GM06990 (cell line): ENCODE measurements at regions not wholly inside any gene's neighbourhood (a gene's known extent, or its start where the extent isn't known, plus 50 kb on each side); places are given as distances from the start of the nearest gene placed in this dataset.

Experiments used
- DNase-seq: peaks from one replicate; pipeline ENCODE4 v3.0.0-alpha.2; 2011; ENCODE audit not compliant: insufficient read length; ENCODE audit errors: extremely low read depth
- H3K27me3 ChIP-seq: replicated peaks from 2 replicates; pipeline ENCODE4 v1.6.0; 2011; ENCODE audit warnings: low read length; ENCODE audit not compliant: control insufficient read depth, insufficient read depth
- H3K36me3 ChIP-seq: 2 replicates; pipeline ENCODE4 v1.5.1; 2011; ENCODE audit warnings: low read length; ENCODE audit not compliant: control insufficient read depth, insufficient read depth
- H3K4me3 ChIP-seq: replicated peaks from 2 replicates; pipeline ENCODE4 v1.5.1; 2011; ENCODE audit warnings: low read depth, mild to moderate bottlenecking, control low read depth, low read length
- TF ChIP-seq, protein P1 (sequence below): IDR thresholded peaks from 2 replicates; pipeline ENCODE4 v1.5.1; 2011; ENCODE audit warnings: low read length, control low read depth, mild to moderate bottlenecking, inconsistent platforms; ENCODE audit not compliant: insufficient read depth, poor library complexity, severe bottlenecking

DNA sequence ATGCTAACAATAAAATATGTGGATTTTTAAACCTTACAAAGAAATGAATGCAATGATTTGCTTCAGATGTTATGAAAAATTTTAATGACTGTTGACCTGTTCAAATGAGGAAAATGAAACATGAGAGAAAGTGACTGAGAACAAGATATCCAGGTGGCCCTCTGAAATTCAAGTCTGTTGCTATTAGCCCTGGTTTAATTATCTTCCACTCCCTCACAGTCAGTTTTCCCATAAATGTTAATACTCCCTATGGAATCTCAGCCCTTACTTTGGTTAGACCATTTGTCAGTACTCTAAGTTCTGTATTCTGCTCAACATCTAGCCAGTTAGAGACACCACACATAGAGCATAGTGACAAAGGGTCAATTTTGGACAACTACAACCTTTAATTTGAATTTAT is 327.8 kb downstream of the PDGFC start:
- H3K4me3 ChIP-seq: no peak overlapping the region
- no peaks in the 10 kb centered on the region for H3K27me3 ChIP-seq
- TF ChIP-seq, protein P1, sequence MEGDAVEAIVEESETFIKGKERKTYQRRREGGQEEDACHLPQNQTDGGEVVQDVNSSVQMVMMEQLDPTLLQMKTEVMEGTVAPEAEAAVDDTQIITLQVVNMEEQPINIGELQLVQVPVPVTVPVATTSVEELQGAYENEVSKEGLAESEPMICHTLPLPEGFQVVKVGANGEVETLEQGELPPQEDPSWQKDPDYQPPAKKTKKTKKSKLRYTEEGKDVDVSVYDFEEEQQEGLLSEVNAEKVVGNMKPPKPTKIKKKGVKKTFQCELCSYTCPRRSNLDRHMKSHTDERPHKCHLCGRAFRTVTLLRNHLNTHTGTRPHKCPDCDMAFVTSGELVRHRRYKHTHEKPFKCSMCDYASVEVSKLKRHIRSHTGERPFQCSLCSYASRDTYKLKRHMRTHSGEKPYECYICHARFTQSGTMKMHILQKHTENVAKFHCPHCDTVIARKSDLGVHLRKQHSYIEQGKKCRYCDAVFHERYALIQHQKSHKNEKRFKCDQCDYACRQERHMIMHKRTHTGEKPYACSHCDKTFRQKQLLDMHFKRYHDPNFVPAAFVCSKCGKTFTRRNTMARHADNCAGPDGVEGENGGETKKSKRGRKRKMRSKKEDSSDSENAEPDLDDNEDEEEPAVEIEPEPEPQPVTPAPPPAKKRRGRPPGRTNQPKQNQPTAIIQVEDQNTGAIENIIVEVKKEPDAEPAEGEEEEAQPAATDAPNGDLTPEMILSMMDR: no peak
- DNase-seq: no peak
- H3K36me3 ChIP-seq: no peaks in the 10 kb centered on the region

DNA sequence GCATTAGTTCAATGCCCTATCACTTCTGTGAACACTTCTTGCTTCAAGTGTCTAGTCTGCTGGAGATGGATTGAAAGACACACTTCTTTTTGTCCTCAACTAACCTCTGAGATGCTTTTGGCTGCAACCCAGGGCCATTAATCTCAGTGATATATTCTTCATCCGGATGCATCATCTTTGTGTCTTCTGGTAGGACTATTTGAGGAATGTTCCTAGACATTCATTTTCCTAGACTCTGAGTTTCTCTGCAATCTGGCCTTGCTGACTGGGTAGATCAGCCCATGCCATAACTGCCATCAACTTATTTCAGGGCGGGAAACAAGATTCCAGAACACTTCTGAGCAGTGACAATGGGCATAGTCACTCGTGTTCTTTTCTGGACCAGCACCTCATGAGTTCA is 329.4 kb downstream of the PDGFC start:
- Histone ChIP-seq H3K4me3 (no peak overlapping the region), H3K27me3 (no peaks in the 10 kb centered on the region), H3K36me3 (no peaks in the 10 kb centered on the region)
- TF ChIP-seq, protein P1: no peak
- DNase-seq: no peak

DNA sequence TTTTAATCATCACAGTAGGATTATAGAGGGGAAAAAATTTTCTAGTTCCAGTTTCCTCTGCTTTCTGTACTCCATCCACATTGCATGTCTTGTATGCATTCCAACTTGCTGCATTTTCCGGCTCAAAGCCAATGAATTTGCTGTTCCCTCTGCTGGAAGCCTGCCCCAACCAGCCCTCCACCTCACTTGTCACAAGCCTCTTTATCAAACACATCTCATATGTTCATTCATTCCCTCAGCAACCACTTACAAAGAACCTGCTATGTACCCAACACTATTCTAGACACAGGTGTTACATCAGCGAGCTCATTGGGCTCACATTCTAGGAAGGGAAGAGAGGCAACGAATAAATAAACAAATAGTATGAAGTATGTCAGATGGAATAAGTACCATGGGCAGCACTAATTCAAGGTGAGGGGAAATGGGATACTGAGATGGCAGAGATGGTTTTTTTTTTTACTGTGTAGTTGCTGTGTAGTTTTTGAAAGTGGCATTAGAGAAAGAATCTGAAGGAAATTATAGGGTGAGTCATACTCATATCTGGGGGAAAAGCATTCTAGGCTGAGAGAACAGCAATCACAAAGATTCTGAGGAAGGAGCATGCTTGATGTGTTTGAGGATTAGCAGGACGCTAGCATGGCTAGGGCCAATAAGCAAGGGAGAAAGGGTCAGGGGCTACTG is 332.5 kb downstream of the PDGFC start:
- no peak for DNase-seq

DNA sequence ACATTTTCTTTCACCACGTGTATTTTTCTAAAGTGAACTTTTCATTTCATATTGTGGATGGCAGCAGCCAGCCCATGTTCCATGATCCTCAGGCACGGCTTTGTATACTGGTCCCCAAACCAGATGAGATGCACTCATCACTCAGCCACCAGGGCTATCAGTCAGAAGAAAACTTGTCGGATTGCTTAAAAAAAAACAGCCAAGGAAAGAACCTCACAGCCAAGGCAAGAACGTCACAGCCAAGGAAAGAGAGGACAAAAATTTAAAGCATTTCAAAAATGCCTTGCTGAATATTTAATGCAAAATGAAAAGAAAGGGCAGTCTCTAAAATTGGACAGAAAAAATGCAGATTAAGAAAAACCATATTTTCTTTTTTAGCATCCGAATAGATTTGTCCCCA is 333.3 kb downstream of the PDGFC start:
- DNase-seq: no peak
- Histone ChIP-seq H3K36me3 (no peaks in the 10 kb centered on the region), H3K27me3 (no peaks in the 10 kb centered on the region), H3K4me3 (no peak overlapping the region)
- TF ChIP-seq, protein P1: no peak

More for the DNA sequence above, 332.5 kb downstream of the PDGFC start:
- H3K4me3 ChIP-seq: no peak overlapping the region
- H3K36me3 ChIP-seq: no peaks in the 10 kb centered on the region
- H3K27me3 ChIP-seq: no peaks in the 10 kb centered on the region
- TF ChIP-seq, protein P1: no peak

DNA sequence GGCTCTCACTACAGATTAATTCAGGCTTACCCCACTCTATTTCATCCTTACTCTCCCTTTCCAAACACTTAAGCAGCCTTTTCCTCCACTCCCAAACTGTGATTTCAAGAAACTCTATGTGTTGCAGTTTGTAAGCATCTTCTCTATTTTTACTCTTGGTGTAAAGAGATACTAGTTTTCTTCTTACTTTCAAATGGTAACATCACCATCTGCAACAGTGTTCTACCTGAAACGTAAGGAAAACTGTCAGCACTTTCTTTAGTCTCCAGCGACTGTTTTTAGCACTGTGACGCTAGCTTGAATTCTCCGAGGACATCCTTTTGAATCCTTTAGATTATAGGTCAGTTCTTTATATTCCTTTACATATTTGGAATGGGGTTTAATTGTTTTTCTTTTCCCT is 335.2 kb downstream of the PDGFC start:
- Histone ChIP-seq H3K36me3 (no peaks in the 10 kb centered on the region), H3K4me3 (no peak overlapping the region), H3K27me3 (no peaks in the 10 kb centered on the region)
- TF ChIP-seq, protein P1: no peak
- no peak for DNase-seq

DNA sequence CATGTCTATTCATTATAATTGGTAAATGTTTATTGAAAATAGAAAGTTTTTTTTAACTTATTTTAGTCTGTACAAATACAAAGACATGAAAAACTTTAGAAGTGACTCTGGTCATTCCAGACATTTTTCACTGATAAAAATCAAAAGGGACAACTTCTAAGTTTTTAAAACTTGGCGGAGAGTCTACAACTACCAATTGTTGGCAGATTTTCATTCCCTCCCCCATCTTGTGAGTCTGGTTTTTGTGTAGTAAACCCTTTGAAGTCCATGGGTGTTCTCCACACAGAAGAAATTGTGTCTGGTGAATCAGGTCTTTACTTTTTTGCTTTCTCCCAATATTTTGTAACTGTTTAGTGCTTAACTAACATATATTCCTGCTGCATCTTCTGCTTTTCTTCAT is 336.5 kb downstream of the PDGFC start:
- TF ChIP-seq, protein P1: no peak
- Histone ChIP-seq H3K27me3 (no peaks in the 10 kb centered on the region), H3K36me3 (no peaks in the 10 kb centered on the region), H3K4me3 (no peak overlapping the region)
- DNase-seq: no peak
